GM23338 (cell line): ENCODE measurements at regions not wholly inside any gene's neighbourhood (a gene's known extent, or its start where the extent isn't known, plus 50 kb on each side); places are given as distances from the start of the nearest gene placed in this dataset.

ENCODE experiments used
- ATAC-seq: fragments of 200-7000 bp; cut with Tn5 transposase; 3 replicates; pipeline ENCODE4 v1.9.1; 2020
- DNase-seq: peaks from one replicate; pipeline ENCODE4 v3.0.0-alpha.2; 2015; ENCODE audit warnings: low spot score
- H2AFZ ChIP-seq: fragments of 200-600 bp; sonication (generic); 2 replicates; pipeline ENCODE4 v1.8.0; 2016; ENCODE audit warnings: antibody characterized with exemption, mild to moderate bottlenecking, moderate library complexity
- H3F3A ChIP-seq: fragments of 200-600 bp; sonication (generic); replicated peaks from 2 replicates; pipeline ENCODE4 v1.8.0; 2017; ENCODE audit warnings: antibody characterized with exemption, mixed run types, low read depth
- H3K27ac ChIP-seq: fragments of 200-600 bp; sonication (generic); 2 replicates; pipeline ENCODE4 v1.6.1; 2016; ENCODE audit warnings: low read depth
- H3K27me3 ChIP-seq: fragments of 200-600 bp; sonication (generic); 2 replicates; pipeline ENCODE4 v1.8.0; 2016; ENCODE audit warnings: mild to moderate bottlenecking, mixed run types, moderate library complexity; ENCODE audit not compliant: insufficient read depth
- H3K36me3 ChIP-seq: fragments of 200-600 bp; sonication (generic); 2 replicates; pipeline ENCODE4 v1.8.0; 2016; ENCODE audit warnings: mild to moderate bottlenecking; ENCODE audit not compliant: insufficient read depth
- H3K4me1 ChIP-seq: fragments of 200-600 bp; sonication (generic); 2 replicates; pipeline ENCODE4 v1.8.0; 2016; ENCODE audit warnings: mild to moderate bottlenecking, moderate library complexity; ENCODE audit not compliant: insufficient read depth
- H3K4me2 ChIP-seq: fragments of 200-600 bp; sonication (generic); 2 replicates; pipeline ENCODE4 v1.7.1; 2017; ENCODE audit warnings: mixed run types
- H3K4me3 ChIP-seq: fragments of 200-600 bp; sonication (generic); 2 replicates; pipeline ENCODE4 v1.6.1; 2016; ENCODE audit warnings: mixed run types
- H3K79me2 ChIP-seq: fragments of 200-600 bp; sonication (generic); replicated peaks from 2 replicates; pipeline ENCODE4 v1.8.0; 2017; ENCODE audit warnings: mild to moderate bottlenecking; ENCODE audit not compliant: insufficient read depth
- H3K9me2 ChIP-seq: fragments of 200-600 bp; sonication (generic); 2 replicates; pipeline ENCODE4 v1.8.0; 2017; ENCODE audit not compliant: insufficient read depth
- H4K20me1 ChIP-seq: fragments of 200-600 bp; sonication (generic); replicated peaks from 2 replicates; pipeline ENCODE4 v1.8.0; 2017; ENCODE audit warnings: mild to moderate bottlenecking; ENCODE audit not compliant: insufficient read depth
- H3K27ac Mint-ChIP-seq: 2 replicates; pipeline ENCODE4 v1.8.0; 2020; ENCODE audit warnings: inconsistent platforms, mild to moderate bottlenecking, moderate library complexity, mixed read lengths
- H3K27me3 Mint-ChIP-seq: 3 replicates; pipeline ENCODE4 v1.8.0; 2022; ENCODE audit warnings: low read depth, mild to moderate bottlenecking, moderate library complexity, mixed read lengths, inconsistent platforms; ENCODE audit not compliant: insufficient read depth, poor library complexity
- H3K36me3 Mint-ChIP-seq: 3 replicates; pipeline ENCODE4 v1.8.0; 2021; ENCODE audit warnings: low read depth, mild to moderate bottlenecking, inconsistent platforms, moderate library complexity, mixed read lengths
- H3K4me1 Mint-ChIP-seq: 3 replicates; pipeline ENCODE4 v1.8.0; 2020; ENCODE audit warnings: mild to moderate bottlenecking, inconsistent platforms, mixed read lengths
- H3K4me3 Mint-ChIP-seq: 3 replicates; pipeline ENCODE4 v1.8.0; 2021; ENCODE audit warnings: moderate library complexity, mild to moderate bottlenecking, inconsistent platforms, mixed read lengths
- H3K9me3 Mint-ChIP-seq: 3 replicates; pipeline ENCODE4 v1.8.0; 2020; ENCODE audit warnings: moderate library complexity, mild to moderate bottlenecking, inconsistent platforms, mixed read lengths
- CREB1 ChIP-seq: fragments of 250-450 bp; sonication (Bioruptor Pico); IDR thresholded peaks from 2 replicates; pipeline ENCODE4 v1.5.0; 2020; ENCODE audit warnings: low read depth, mild to moderate bottlenecking, moderate library complexity
- CTCF ChIP-seq, 2 experiments: fragments of 200-600 bp in 1 of 2; sonication (generic) in 1 of 2; conservative IDR thresholded peaks; 2 replicates each; pipeline versions ENCODE4 v1.5.1 to v1.6.1; 2016 to 2017; ENCODE audit warnings: antibody characterized with exemption in 2 of 2, low read depth in 2 of 2, mild to moderate bottlenecking in 2 of 2, moderate library complexity in 1 of 2
- EZH2 ChIP-seq: fragments of 200-600 bp; sonication (generic); IDR thresholded peaks from one replicate; pipeline ENCODE4 v1.8.0; 2017; ENCODE audit warnings: antibody characterized with exemption, mild to moderate bottlenecking, low read depth; ENCODE audit not compliant: unreplicated experiment
- EZH2phosphoT487 ChIP-seq: fragments of 200-600 bp; sonication (generic); IDR thresholded peaks from one replicate; pipeline ENCODE4 v1.8.1; 2018; ENCODE audit warnings: antibody characterized with exemption; ENCODE audit not compliant: unreplicated experiment
- JUNB ChIP-seq: IDR thresholded peaks from one replicate; pipeline ENCODE4 v1.6.1; 2016; ENCODE audit warnings: antibody characterized with exemption; ENCODE audit not compliant: unreplicated experiment
- NANOG ChIP-seq: IDR thresholded peaks from 2 replicates; pipeline ENCODE4 v1.6.1; 2016; ENCODE audit warnings: antibody characterized with exemption, borderline replicate concordance
- POLR2AphosphoS5 ChIP-seq: IDR thresholded peaks from 2 replicates; pipeline ENCODE4 v1.6.1; 2016; ENCODE audit warnings: antibody characterized with exemption, low read depth
- REST ChIP-seq: IDR thresholded peaks from one replicate; pipeline ENCODE4 v1.6.1; 2018; ENCODE audit warnings: antibody characterized with exemption; ENCODE audit not compliant: unreplicated experiment
- STAT1 ChIP-seq: IDR thresholded peaks from one replicate; pipeline ENCODE4 v1.6.1; 2016; ENCODE audit warnings: antibody characterized with exemption; ENCODE audit not compliant: unreplicated experiment
- ZNF114 ChIP-seq: fragments of 250-450 bp; sonication (Bioruptor Pico); IDR thresholded peaks from 2 replicates; pipeline ENCODE4 v1.5.0; 2020; ENCODE audit warnings: mild to moderate bottlenecking, moderate library complexity
- ZNF331 ChIP-seq: fragments of 250-450 bp; sonication (Bioruptor Pico); IDR thresholded peaks from 2 replicates; pipeline ENCODE4 v1.5.0; 2020; ENCODE audit warnings: low read depth, mild to moderate bottlenecking, moderate library complexity
- ZNF462 ChIP-seq: fragments of 250-450 bp; sonication (Bioruptor Pico); IDR thresholded peaks from 2 replicates; pipeline ENCODE4 v1.5.0; 2020; ENCODE audit warnings: mild to moderate bottlenecking, moderate library complexity
- TF ChIP-seq, protein P1 (sequence below): IDR thresholded peaks from 2 replicates; pipeline ENCODE4 v1.6.1; 2016; ENCODE audit warnings: antibody characterized with exemption

GRCh38 chr6:45806172-45806571 is 209.5 kb downstream of the CLIC5 start:
- Histone ChIP-seq H3F3A (no peaks in the 10 kb centered on the region), H3K27ac (no peak overlapping the region), H2AFZ (no peak overlapping the region), H3K27me3 (no peaks in the 10 kb centered on the region), H3K9me2 (peaks cover 19% of the 10 kb centered on the region; the same call in 1 of the 2 replicates), H3K4me3 (no peak overlapping the region), H3K36me3 (no peaks in the 10 kb centered on the region; the same call in 1 of the 2 replicates), H3K79me2 (no peaks in the 10 kb centered on the region), H3K4me2 (no peak overlapping the region), H3K4me1 (no peaks in the 10 kb centered on the region; the same call in 1 of the 2 replicates), H4K20me1 (no peaks in the 10 kb centered on the region)
- no peak for ATAC-seq
- 0 out of 3 replicates have a peak, but pooled peaks cover 3% of the 10 kb centered on the region for H3K4me1 Mint-ChIP-seq
- no peak for TF ChIP-seq ZNF462 (CRISPR knock-in tag)
- no peak for TF ChIP-seq ZNF114 (CRISPR knock-in tag)
- TF ChIP-seq REST = no peak
- TF ChIP-seq NANOG = no peak
- TF ChIP-seq CREB1 (CRISPR knock-in tag) = no peak
- TF ChIP-seq EZH2phosphoT487 = no peak
- TF ChIP-seq STAT1 = no peak
- no peak for TF ChIP-seq JUNB
- TF ChIP-seq ZNF331 (CRISPR knock-in tag) = no peak
- TF ChIP-seq POLR2AphosphoS5 = no peak
- no peak for TF ChIP-seq CTCF (conservative IDR thresholded peaks at IDR 0.05; ENCODE audit: low read depth in 2 of 2)
- TF ChIP-seq EZH2 = no peak
- TF ChIP-seq, protein P1, sequence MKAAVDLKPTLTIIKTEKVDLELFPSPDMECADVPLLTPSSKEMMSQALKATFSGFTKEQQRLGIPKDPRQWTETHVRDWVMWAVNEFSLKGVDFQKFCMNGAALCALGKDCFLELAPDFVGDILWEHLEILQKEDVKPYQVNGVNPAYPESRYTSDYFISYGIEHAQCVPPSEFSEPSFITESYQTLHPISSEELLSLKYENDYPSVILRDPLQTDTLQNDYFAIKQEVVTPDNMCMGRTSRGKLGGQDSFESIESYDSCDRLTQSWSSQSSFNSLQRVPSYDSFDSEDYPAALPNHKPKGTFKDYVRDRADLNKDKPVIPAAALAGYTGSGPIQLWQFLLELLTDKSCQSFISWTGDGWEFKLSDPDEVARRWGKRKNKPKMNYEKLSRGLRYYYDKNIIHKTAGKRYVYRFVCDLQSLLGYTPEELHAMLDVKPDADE = no peak
- H3K27me3 Mint-ChIP-seq = no peaks in the 10 kb centered on the region
- H3K27ac Mint-ChIP-seq = no peak overlapping the region
- H3K9me3 Mint-ChIP-seq = no peaks in the 10 kb centered on the region
- no peak overlapping the region for H3K4me3 Mint-ChIP-seq
- no peak for DNase-seq
- H3K36me3 Mint-ChIP-seq = no peaks in the 10 kb centered on the region
